Limb (tissue), 2 donors: ENCODE measurements at regions not wholly inside any gene's neighbourhood (a gene's known extent, or its start where the extent isn't known, plus 50 kb on each side); places are given as distances from the start of the nearest gene placed in this dataset.
A peak's percentile ranks its signal among the peaks of the same experiment; 100 is the strongest.

Experiments
- DNase-seq, 2 donors: peaks; one replicate each; pipeline ENCODE4 v3.0.0-alpha.2; 2016; ENCODE audit errors: extremely low spot score in 2 of 2

DNA sequence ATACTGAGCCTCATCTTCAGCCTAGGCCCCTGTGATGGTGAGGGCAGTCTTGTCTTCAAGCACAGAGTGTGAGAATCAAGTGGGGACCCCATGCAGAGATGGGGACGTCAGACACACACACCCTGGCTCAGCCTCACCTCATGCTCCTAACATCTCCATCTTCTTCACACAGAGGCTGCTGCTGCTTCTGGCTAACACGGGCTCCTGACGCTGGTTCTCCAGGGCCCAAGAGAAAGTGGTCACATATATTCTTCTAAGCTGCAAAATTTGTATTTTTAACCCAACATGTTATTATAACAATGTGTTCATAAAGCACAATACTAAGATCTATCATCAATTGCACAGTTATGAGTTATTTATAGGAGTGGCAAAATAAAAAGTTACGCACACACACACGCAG lies 101.2 kb downstream of the VPREB1 start:
- no peak for DNase-seq

DNA sequence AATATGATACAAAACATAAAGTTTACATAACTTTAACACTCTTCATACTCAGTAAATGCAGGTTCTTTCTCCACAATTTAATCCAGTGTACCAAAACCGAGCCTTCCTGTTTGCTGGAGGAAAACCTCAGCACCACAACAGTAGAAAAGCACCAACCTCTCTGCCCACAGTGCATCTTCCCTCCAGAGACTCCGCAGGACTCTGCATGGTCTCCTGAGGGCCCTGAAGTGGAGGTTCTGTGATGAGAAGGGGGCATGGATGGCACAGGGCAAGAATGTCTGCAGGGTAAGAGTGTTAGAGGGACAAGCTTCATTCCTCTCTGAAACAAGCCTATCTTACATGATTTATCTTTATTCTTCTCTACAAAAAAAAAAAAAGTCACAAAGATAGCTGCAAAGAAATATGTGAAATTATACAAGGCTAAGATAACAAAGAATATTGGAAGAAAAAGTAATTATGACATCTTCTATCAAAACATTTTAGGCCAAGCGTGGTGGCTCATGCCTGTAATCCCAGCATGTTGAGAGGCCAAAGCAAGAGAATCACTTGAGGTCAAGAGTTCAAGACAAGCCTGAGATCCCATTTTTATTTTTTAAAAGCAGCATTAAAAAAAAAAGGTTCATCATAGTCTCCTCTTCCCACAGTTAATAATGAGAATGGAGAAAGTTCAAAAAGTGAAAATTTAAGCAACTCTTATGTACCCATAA lies 102.0 kb downstream of the VPREB1 start:
- no peak for DNase-seq

DNA sequence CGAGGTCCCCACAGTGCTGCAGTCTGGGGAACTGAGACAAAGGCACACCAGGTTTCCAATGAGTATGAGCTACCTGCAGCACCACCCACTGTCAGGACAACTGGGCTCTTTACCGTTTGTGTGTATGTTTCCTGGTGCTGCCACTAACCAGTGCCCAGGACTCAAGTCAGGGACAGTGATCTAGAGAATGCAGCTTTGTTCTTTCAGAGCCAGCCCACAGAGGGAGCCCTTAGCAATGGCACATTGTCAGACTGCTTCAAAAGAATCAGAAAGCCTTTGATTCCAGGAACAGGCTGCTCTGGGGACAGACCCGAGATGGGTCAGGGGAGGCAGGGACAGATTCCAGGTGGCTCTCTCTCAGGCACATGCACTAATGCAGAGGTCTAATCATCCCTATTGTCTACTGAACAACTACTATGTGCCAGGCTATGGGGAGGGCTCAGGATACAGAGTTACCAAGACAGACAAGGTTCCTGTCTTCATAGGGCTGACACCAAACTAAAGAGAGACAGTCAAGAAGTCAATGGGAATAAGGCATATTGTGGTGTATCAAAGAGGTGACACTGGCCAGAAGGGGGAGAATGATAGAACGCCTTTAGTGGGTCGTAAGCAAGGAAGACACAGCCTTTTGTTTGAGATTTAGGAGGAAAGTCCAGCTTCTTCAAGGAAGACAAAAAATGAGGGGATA lies 103.7 kb downstream of the VPREB1 start:
- no peak for DNase-seq

DNA sequence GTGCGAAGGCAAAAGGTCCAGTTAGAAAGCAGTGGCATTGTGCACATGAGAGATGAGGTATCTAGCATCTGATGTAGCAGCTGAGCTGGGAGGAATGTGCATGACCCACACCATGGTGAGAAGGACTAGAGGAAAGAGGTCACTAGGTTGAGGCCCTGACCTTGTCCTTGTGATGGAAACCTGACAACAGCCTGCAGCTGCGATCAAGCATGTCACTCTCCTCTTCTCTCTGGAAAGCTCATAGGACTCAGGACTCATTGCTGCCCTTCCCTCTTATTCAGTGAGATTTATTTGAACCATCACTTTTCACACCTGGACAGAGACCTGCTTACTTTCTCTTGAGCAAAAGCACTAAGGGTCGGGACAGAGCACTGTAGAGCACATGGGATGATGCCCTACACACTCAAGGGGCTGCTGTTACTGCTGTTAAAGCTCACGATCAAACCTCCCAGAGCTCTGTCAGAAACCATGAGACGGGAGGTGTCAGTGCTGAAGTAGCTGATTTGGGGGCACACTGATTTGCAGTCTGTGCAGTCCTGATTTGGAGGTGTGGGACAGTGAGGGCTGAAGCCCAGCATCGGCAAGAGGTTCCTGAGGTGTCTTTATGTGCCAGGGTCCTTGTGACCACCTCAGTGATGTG lies 104.3 kb downstream of the VPREB1 start:
- no peak for DNase-seq

DNA sequence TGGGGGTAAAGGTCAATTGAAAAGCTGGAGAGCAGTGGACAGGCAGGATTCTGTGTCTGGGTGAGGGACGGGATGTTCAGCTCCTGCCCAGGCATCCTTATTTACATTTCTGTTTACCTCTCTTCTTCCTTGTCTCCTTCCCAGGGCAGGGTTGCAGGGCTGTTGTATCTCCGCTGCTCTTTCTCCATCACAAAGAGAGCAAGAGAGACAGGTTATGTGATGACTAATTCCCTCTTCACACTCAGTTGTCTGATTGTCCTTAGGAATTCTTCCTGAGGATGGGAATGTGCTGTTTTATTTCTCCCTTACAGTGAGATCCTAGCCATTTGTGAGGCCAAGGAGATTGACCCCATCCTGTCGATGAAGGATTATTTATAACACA lies 104.9 kb downstream of the VPREB1 start:
- no peak for DNase-seq

DNA sequence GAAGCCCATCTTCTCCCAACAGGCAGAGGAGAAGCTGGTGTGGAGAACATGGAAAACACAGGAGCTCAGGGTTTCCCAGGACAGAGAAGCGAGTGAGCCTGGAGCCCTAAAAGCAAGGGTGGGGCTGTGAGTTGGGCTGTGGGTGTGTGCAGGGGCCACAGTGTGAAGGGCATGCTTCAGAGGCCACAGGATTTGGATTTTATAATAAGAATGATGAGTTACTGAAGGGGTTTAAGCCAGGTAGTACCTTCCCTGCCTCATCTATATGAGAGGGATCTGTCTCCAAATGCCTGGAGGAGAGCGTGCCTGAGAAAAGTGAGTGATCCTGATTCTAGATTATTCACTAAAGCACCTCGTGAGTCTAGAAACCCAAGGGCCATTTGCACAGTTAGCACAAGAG lies 106.8 kb downstream of the VPREB1 start:
- no peak for DNase-seq

DNA sequence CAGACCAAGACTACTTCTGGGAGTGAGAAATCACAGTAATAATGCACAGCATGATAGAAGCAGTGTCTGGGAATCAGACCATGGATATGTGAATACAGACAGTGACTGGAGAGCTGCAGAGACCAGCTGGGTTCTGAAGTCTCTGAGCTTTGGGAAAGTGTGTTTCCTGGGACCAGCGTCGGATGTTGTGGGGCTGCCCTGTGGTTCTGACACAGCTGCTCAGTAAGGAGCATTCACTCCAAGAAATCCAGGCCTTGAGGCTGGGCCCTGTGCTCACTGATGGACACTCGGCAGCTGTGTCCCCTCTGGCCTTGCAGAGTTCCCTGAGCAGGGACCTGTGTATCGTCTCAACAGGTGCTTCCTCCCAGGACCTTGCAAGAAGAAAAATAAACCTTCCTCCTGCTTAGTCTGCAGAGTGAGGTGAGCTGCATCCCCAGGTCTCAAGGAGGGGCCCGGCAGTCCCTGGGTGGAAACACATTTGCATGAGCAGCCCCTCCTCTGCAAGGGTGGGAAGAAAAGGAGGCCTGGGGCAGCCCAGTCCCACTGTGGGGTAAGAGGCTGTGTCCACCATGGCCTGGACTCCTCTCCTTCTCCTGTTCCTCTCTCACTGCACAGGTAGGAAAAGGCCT lies 107.9 kb downstream of the VPREB1 start:
- DNase-seq = no peak

DNA sequence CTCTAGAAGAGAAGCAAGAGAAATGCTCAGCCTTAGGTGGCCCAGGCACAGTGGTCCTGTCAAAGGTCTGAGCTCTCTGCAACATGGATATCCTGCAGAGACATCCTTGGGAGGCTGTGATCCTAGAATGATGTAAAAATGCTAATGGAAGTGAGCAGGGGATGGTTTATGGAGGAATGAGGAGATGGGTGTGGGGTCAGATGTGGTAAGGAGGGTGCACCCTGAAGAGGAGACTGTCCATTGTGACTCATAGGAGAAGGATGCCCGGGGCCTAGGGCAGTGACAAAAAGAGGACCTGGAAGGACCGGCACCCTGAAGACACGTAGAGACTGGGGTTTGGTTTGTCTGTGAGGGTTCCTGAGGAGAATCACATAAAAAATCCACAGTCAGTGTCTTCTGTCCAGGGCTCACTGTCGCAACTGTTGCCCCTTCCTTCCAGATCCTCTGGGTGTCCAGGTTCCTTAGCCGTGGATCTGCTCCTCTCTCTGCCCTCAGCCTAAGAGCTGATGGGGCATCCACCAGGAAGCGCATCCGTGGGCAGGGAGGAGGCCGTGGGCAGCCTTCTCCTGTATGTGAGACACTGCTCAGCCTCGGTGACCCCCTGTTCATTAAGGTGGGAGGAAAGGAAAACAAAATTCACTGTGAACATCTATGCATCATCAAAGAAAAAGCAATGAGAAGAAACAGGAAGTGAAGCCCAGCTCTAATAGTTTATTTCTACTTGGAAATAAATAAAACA lies 110.7 kb downstream of the VPREB1 start:
- DNase-seq = no peak

DNA sequence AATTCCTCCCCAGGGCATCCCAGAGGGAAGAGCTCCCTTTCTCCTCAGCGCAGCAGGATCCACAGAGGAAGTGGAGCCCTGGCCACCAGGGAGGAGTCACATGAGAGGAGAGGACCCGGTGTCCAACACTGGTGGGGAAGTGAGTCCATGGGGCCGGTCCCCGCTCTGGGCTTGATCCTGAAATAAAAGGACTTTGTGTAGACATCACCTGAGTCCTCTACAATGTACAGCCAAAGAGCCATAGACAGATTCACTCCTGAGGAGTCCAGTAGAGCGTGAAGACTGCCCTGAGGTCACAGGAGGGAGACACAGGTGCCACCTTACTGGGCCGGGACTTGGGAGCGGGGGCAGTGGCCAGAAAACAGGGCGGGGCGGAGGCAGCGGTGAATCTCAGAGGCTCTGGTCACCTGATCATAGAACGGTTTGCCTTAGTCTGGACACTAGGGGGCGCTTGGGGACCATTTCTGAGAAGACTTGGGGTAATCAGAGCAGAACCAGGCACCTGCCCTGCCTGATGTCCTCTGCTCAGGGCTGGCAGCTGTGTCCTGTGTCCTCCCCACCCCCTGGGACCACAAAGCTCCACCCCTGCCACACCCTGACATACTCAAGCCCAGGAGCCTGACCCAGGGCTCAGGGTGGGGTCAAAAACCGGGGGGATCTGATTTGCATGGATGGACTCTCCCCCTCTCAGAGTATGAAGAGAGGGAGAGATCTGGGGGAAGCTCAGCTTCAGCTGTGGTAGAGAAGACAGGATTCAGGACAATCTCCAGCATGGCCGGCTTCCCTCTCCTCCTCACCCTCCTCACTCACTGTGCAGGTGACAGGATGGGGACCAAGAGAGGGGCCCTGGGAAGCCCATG lies 112.7 kb downstream of the VPREB1 start:
- DNase-seq = peak; percentile 67 to 78

DNA sequence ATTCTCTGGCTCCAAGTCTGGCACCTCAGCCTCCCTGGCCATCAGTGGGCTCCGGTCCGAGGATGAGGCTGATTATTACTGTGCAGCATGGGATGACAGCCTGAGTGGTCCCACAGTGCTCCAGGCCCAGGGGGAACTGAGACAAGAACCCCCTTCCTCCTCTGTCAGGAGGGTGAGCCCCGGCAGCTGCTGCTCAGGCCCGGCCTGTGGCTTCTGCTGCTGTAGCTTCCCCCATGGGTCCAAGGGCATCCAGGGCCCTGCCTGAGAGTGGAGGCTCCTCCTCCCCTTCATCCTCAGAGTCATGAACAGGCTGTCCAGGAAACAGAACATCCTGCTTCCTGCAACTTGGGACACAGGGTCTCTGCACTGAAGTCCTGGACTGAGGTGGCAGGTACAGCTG lies 113.6 kb downstream of the VPREB1 start:
- DNase-seq = no peak

DNA sequence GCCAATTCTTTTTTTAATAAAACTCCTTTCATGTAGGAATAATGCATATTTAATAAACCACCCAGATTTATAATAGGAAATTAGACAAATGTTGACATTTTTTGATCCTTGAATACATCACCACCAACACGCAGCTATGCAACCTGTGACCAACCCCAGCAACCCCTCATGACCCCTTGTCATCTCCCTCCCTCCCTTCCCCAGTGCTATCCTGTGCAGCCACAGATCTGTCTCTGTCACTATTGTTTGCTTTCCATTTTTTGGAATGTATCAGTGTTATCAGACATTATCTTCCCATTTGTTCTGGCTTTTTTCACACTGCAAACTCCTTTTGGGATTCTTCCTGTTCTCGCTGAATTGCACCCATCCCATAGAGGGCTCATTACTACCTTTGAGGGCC lies 114.1 kb downstream of the VPREB1 start:
- DNase-seq = no peak

DNA sequence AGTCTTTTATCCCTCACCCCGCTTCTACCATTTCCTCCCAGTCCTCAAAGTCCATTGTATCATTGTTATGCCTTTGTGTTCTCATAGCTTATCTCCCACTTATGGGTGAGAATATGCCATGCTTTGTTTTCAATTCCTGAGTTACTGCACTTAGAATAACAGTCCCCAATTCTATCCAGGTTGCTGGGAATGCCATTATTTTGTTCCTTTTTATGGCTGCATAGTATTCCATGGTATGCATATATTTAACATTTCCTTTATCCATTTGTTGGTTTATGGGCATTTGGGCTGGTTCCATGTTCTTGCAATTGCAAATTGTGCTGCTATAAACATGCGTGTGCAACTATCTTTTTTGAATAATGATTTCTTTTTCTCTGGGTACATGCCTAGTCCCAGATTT lies 114.9 kb downstream of the VPREB1 start:
- no peak for DNase-seq

DNA sequence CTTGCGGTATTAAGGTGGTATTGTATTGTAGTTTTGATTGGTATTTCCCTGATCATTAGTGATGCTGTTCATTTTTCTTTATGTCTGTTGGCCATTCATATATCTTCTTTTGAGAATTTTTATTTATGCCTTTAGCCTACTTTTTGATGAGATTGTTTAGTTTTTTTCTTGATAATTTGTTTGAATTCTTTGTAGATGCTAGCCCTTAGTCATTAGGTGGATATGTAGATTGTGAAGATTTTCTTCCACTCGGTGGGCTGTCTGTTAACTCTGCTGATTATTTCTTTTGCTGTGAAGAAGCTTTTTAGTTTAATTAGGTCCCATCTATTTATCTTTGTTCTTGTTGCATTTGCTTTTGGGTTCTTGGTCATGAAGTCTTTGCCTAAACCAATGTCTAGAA lies 115.4 kb downstream of the VPREB1 start:
- no peak for DNase-seq

DNA sequence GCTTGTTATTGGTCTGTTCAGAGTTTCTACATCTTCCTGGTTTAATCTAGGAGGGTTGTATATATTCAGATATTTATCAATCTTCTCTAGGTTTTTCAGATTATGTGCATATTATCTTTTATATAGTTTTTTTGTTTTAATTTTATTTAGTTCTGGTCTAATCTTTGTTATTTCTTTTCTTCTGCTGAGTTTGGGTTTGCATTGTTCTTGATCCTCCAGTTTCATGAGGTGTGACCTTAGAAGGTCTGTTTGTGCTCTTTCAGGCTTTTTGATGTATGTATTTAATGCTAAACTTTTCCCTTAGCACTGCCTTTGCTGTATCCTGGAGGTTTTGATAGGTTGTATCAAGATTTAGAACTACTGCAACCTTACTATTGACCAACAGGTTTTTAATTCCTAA lies 117.7 kb downstream of the VPREB1 start:
- DNase-seq = no peak

DNA sequence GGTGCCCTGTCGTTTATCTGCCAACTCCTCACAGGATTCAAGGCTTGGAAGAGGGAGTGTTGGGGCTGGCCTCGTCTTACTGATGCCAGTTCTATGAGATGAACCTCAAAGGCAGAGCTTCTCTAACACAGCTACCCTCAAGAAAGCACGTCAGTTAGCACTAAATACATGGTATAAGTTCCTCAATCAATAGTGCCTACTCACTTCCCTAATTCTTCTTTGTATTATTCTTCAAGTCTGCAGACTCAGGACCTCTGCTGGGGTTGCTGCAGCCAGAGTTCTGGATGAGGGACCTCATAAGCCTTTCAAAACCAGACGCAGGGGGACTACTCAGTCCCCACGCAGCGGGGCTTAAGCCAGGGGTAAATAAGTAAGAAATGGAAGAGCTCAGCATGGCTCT lies 118.3 kb downstream of the VPREB1 start:
- no peak for DNase-seq

DNA sequence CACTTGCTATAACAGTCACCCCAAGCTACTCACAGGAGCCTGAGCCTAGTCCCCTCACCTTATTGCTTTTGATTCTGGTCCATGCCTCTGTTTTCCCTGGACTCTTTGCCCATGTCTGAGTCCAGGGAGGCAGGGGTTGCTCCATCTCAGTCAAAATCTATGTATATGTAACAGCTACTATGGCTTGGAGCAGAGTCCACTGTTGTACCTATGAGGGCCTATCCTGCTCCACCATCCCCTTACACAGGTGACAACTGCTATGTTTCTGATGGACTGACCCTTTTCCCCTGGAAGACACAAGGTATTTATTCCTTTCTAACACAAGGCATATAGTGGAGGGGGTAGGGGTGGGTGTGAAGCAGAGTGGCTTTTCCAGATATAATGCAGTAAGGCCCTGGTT lies 119.6 kb downstream of the VPREB1 start:
- DNase-seq = no peak

DNA sequence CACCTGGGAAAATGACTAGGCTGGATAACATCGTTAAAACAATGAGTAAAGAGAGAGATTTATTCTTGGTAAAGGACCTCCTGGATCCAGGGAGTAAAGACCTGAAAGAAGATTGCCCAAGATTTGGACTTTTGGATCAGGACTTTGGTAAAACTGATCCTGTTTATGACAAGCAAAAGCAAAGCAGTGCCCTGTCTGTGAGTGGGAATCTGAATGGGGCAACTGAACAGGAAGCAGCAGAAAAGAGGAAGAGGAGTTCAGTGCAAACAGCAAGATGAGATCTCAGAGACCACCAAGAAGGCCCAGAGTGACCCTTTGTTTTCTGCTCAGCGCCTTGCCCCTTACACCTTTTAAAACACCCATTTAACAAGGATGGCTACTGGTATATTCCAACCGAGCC lies 122.0 kb downstream of the VPREB1 start:
- no peak for DNase-seq

DNA sequence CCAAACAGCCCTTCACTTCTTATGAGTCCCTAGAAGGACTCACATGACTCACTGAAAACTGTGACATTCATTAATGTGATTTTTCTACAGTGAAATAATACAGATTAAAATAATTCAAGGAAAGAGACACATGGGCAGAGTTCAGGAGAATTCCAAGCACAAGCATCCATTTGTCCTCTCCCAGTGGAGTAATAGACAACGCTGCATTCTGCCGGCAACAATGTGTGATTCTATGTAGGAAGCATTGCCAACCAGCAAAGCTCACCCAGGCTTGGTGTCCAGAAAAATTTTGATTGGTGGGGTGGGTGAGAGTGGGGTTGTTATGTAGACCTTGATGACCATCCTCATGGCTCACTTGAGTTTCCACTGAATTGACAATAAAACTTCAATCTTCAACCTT lies 123.9 kb downstream of the VPREB1 start:
- no peak for DNase-seq

DNA sequence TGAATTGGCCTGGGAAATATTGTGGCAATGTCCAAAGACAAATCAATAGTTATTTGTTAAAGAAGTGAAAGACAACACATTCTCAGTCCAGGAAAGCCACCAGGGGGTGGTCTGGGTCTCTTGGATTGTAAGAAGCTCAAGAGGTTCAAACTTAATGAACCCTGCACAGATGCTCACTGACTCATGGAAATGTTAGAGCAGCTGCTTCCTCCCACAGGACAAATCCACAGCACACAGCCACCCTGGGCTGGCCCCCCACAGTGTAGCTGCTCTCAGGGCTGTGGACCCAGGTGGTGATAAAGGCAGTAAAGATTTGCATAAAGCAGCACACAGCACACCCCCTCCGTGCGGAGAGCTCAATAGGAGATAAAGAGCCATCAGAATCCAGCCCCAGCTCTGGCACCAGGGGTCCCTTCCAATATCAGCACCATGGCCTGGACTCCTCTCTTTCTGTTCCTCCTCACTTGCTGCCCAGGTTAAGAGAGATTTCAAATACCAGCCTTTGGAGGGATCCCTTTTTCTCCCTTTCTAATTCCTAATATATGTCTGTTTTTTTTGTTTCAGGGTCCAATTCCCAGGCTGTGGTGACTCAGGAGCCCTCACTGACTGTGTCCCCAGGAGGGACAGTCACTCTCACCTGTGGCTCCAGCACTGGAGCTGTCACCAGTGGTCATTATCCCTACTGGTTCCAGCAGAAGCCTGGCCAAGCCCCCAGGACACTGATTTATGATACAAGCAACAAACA lies 124.8 kb downstream of the VPREB1 start:
- peak in 1 of 2 donors; percentile 30 for DNase-seq

DNA sequence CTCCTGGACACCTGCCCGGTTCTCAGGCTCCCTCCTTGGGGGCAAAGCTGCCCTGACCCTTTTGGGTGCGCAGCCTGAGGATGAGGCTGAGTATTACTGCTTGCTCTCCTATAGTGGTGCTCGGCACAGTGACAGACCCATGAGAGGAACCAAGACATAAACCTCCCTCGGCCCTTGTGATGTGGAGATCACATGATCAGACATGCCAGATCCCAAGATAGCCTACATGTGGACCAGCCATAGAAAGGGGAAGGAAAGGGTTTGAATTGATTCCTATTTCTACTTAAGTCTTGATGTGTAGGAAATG lies 125.3 kb downstream of the VPREB1 start:
- DNase-seq = no peak
